ENCODE measurements at regions not wholly inside any gene's neighbourhood (a gene's known extent, or its start where the extent isn't known, plus 50 kb on each side); places are given as distances from the start of the nearest gene placed in this dataset.
"Not testable (repeated sequence)": the region's sequence is repeated elsewhere in the genome, so short reads cannot be mapped to it uniquely, and the experiment has no call there.

- not testable (repeated sequence) for TF ChIP-seq SUZ12 (IDR thresholded peaks at IDR 0.05; ENCODE audit: extremely low read depth, insufficient read depth, insufficient read length); YY1 (IDR thresholded peaks at IDR 0.05; ENCODE audit: insufficient read depth, insufficient read length); ZNF274 (IDR thresholded peaks at IDR 0.05; ENCODE audit: low read depth, low read length)
Observed at GRCh38 chr5:1601565-1601964, 77.8 kb upstream of the LPCAT1 start.
